OCI-LY7 (cell line): ENCODE measurements at regions not wholly inside any gene's neighbourhood (a gene's known extent, or its start where the extent isn't known, plus 50 kb on each side); places are given as distances from the start of the nearest gene placed in this dataset.

Experiments used
- CTCF ChIP-seq: fragments of 200-600 bp; sonication (generic); conservative IDR thresholded peaks from 2 replicates; pipeline ENCODE4 v1.5.1; 2014; ENCODE audit warnings: mild to moderate bottlenecking, antibody characterized with exemption, low read length, moderate library complexity, mixed read lengths
- EZH2phosphoT487 ChIP-seq: fragments of 200-600 bp; sonication (generic); IDR thresholded peaks from 2 replicates; pipeline ENCODE4 v1.6.1; 2018; ENCODE audit warnings: low read depth, borderline replicate concordance, mild to moderate bottlenecking, mixed run types, antibody characterized with exemption, low read length, moderate library complexity, mixed read lengths

DNA sequence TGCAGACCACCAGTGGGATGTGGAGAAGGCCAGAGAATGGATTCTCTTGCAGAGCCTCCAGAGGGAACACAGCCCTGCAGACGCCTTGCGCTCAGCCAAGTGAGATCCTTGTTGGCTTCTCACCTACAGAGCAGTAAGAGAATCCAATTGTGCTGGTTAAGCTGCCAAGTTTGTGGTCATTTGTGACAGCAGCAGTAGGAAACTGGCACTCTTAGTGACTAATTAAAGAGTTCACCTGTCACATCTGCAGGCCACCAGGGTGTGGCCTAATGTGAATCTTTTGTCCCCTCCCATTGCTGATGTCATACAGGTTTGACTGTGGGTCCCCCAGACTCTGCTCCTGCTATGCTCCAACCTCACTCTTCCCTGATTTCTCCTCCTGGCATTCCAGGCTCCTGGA is 235.9 kb downstream of the TFCP2L1 start:
- TF ChIP-seq CTCF (no peak), EZH2phosphoT487 (no peak)
